HCT116 (cell line): ENCODE measurements at regions not wholly inside any gene's neighbourhood (a gene's known extent, or its start where the extent isn't known, plus 50 kb on each side); places are given as distances from the start of the nearest gene placed in this dataset.

Source experiments
- ATAC-seq: fragments of 200-7000 bp; cut with Tn5 transposase; 2 replicates; pipeline ENCODE4 v1.9.1; 2020; ENCODE audit warnings: mild to moderate bottlenecking, moderate library complexity
- BruUV-seq: library from RNA; stranded (reverse); fragments of 400-500 nt; replicated peaks from 2 replicates; lab custom pipeline; 2021; lab: Mats Ljungman, UMichigan
- CTCF ChIA-PET: fragments of 300-600 bp; sonication (Branson Sonifier 250); formaldehyde crosslinking; loops from one replicate; lab custom pipeline; 2021; ENCODE audit warnings: antibody characterized with exemption; lab: Charles Lee
- POLR2A ChIA-PET: fragments of 300-600, 350-600 bp; sonication (Branson Sonifier 250); formaldehyde crosslinking; loops from one replicate; lab custom pipeline; 2021; ENCODE audit warnings: antibody characterized with exemption; lab: Charles Lee
- RAD21 ChIA-PET, 2 experiments: fragments of 300-600 bp; sonication (Branson Sonifier 250); formaldehyde crosslinking; loops; one replicate each; lab custom pipeline; 2023; ENCODE audit warnings: low total read pairs in 2 of 2; ENCODE audit not compliant: uncharacterized antibody in 2 of 2, unreplicated experiment in 2 of 2, low non-redundant PET in 1 of 2; lab: Charles Lee
- DNase-seq: peaks from one replicate; pipeline ENCODE4 v3.0.0-alpha.2; 2010; ENCODE audit warnings: low read depth, low spot score
- H2AFZ ChIP-seq: fragments of 200-600 bp; shearing (Covaris generic), sonication (generic); 2 replicates; pipeline ENCODE4 v1.6.1; 2017; ENCODE audit warnings: low read depth, mixed run types, mixed read lengths, antibody characterized with exemption, low read length; ENCODE audit not compliant: poor library complexity, severe bottlenecking
- H3K27ac ChIP-seq: 2 replicates; pipeline ENCODE4 v1.5.1; 2012; ENCODE audit warnings: low read depth, low read length
- H3K27me3 ChIP-seq: fragments of 200-600 bp; sonication (generic); 2 replicates; pipeline ENCODE4 v1.6.1; 2016; ENCODE audit warnings: mixed run types, low read length, mixed read lengths; ENCODE audit not compliant: insufficient read depth
- H3K36me3 ChIP-seq, 2 experiments: fragments of 200-500 bp in 1 of 2; fragments of 200-600 bp in 1 of 2; sonication (Bioruptor generic) in 1 of 2; sonication (generic) in 1 of 2; 2 replicates each; pipeline versions ENCODE4 v1.5.1 to v1.6.1; 2014 to 2016; ENCODE audit warnings: low read length in 2 of 2, inconsistent platforms in 1 of 2, mixed read lengths in 1 of 2, mixed run types in 1 of 2; ENCODE audit not compliant: insufficient read depth in 2 of 2, control insufficient read depth in 1 of 2
- H3K4me1 ChIP-seq, 2 experiments: fragments of 200-600 bp in 1 of 2; sonication (generic) in 1 of 2; 2 replicates each; pipeline versions ENCODE4 v1.5.1 to v1.6.1; 2012 to 2017; ENCODE audit warnings: low read length in 2 of 2, inconsistent platforms in 1 of 2, mild to moderate bottlenecking in 1 of 2, mixed read lengths in 1 of 2, mixed run types in 1 of 2, moderate library complexity in 1 of 2; ENCODE audit not compliant: insufficient read depth in 2 of 2, control insufficient read depth in 1 of 2
- H3K4me2 ChIP-seq: fragments of 200-600 bp; sonication (generic); 2 replicates; pipeline ENCODE4 v1.6.1; 2017; ENCODE audit warnings: mixed run types, low read length, mixed read lengths
- H3K4me3 ChIP-seq, 2 experiments: fragments of 200-600 bp in 1 of 2; sonication (generic) in 1 of 2; replicated peaks in 1 of 2; 2 replicates each; pipeline ENCODE4 v1.5.1; 2011 to 2016; ENCODE audit warnings: low read length in 2 of 2, control low read depth in 1 of 2, low read depth in 1 of 2, mild to moderate bottlenecking in 1 of 2, mixed read lengths in 1 of 2, mixed run types in 1 of 2
- H3K79me2 ChIP-seq: fragments of 200-600 bp; sonication (generic); 2 replicates; pipeline ENCODE4 v1.6.1; 2017; ENCODE audit warnings: mild to moderate bottlenecking, mixed run types, low read length, moderate library complexity, mixed read lengths; ENCODE audit not compliant: insufficient read depth
- H3K9ac ChIP-seq: fragments of 200-600 bp; sonication (generic); 2 replicates; pipeline ENCODE4 v1.6.1; 2016; ENCODE audit warnings: low read length, mixed read lengths
- H3K9me2 ChIP-seq: fragments of 200-600 bp; sonication (generic), shearing (Covaris generic); 2 replicates; pipeline ENCODE4 v1.6.1; 2017; ENCODE audit warnings: mixed run types, mild to moderate bottlenecking, moderate library complexity; ENCODE audit not compliant: insufficient read depth
- H3K9me3 ChIP-seq, 2 experiments: fragments of 200-500 bp in 1 of 2; fragments of 200-600 bp in 1 of 2; sonication (Bioruptor generic) in 1 of 2; sonication (generic) in 1 of 2; 2 replicates each; pipeline ENCODE4 v1.6.1; 2014 to 2017; ENCODE audit warnings: low read length in 2 of 2, mixed read lengths in 2 of 2, inconsistent platforms in 1 of 2, low read depth in 1 of 2, mild to moderate bottlenecking in 1 of 2, mixed run types in 1 of 2, moderate library complexity in 1 of 2; ENCODE audit not compliant: control insufficient read depth in 1 of 2, insufficient read depth in 1 of 2
- H4K20me1 ChIP-seq: fragments of 200-600 bp; sonication (generic), shearing (Covaris generic); 2 replicates; pipeline ENCODE4 v1.6.1; 2017; ENCODE audit warnings: mixed run types, mild to moderate bottlenecking, moderate library complexity; ENCODE audit not compliant: insufficient read depth
- ATF3 ChIP-seq: IDR thresholded peaks from 2 replicates; pipeline ENCODE4 v1.6.1; 2012
- CBX3 ChIP-seq: IDR thresholded peaks from 2 replicates; pipeline ENCODE4 v1.6.1; 2012; ENCODE audit warnings: low read depth
- CEBPB ChIP-seq: IDR thresholded peaks from 2 replicates; pipeline ENCODE4 v1.6.1; 2012; ENCODE audit warnings: low read depth
- EGR1 ChIP-seq: IDR thresholded peaks from 2 replicates; pipeline ENCODE4 v1.6.1; 2012; ENCODE audit warnings: low read depth
- ELF1 ChIP-seq: IDR thresholded peaks from 2 replicates; pipeline ENCODE4 v1.6.1; 2012; ENCODE audit warnings: low read depth, borderline replicate concordance
- EZH2 ChIP-seq: fragments of 200-600 bp; sonication (generic); IDR thresholded peaks from 2 replicates; pipeline ENCODE4 v1.6.1; 2017; ENCODE audit warnings: antibody characterized with exemption, mixed run types
- EZH2phosphoT487 ChIP-seq: fragments of 200-600 bp; IDR thresholded peaks from 2 replicates; pipeline ENCODE4 v1.6.1; 2018; ENCODE audit warnings: antibody characterized with exemption, borderline replicate concordance
- POLR2AphosphoS5 ChIP-seq: IDR thresholded peaks from 2 replicates; pipeline ENCODE4 v1.6.1; 2011; ENCODE audit warnings: mild to moderate bottlenecking, low read depth, low read length, moderate library complexity
- RAD21 ChIP-seq: IDR thresholded peaks from 2 replicates; pipeline ENCODE4 v1.6.1; 2012; ENCODE audit warnings: low read depth, mild to moderate bottlenecking
- REST ChIP-seq: IDR thresholded peaks from 2 replicates; pipeline ENCODE4 v1.6.1; 2012; ENCODE audit warnings: low read depth
- SIN3A ChIP-seq: IDR thresholded peaks from 2 replicates; pipeline ENCODE4 v1.6.1; 2012; ENCODE audit warnings: low read depth
- SP1 ChIP-seq: IDR thresholded peaks from 2 replicates; pipeline ENCODE4 v1.6.1; 2012; ENCODE audit warnings: low read depth
- SRF ChIP-seq: IDR thresholded peaks from 2 replicates; pipeline ENCODE4 v1.6.1; 2012; ENCODE audit warnings: low read depth
- ZFX ChIP-seq: fragments of 450-650 bp; IDR thresholded peaks from 2 replicates; pipeline ENCODE4 v1.6.1; 2017
- intact Hi-C: fragments of 100-400 bp; cut with micrococcal nuclease; formaldehyde crosslinking; loops from 2 replicates; pipeline ENCODE4 v1.10.0; 2022

GRCh38 chr2:198438331-198438730, 633.9 kb downstream of the PLCL1 start:
- Histone ChIP-seq H3K27me3 (peaks cover 4% of the 10 kb centered on the region; the same call in 1 of the 2 replicates), H3K27ac (no peak overlapping the region), H2AFZ (no peak overlapping the region), H3K79me2 (no peaks in the 10 kb centered on the region), H3K9ac (no peak overlapping the region), H3K4me2 (no peak overlapping the region), H3K4me1 (peaks cover 0 to 6% of the 10 kb centered on the region in 2 experiments; a peak in 1 of 4 replicates), H3K4me3 (no peak overlapping the region), H4K20me1 (no peaks in the 10 kb centered on the region), H3K36me3 (no peaks in the 10 kb centered on the region), H3K9me2 (no peaks in the 10 kb centered on the region), H3K9me3 (no peaks in the 10 kb centered on the region)
- intact Hi-C loops = no loop called here
- ChIA-PET POLR2A (no interaction called here), RAD21 (no interaction called here), CTCF (no interaction called here)
- no peak for DNase-seq
- no TSS peak for BruUV-seq
- ATAC-seq = no peak
- TF ChIP-seq SIN3A (no peak), ZFX (no peak), POLR2AphosphoS5 (no peak), EZH2phosphoT487 (no peak), EZH2 (no peak), CEBPB (no peak), SP1 (no peak), SRF (no peak), RAD21 (no peak), EGR1 (no peak), CBX3 (no peak), REST (no peak), ELF1 (no peak), ATF3 (no peak)
